HCT116 (cell line): ENCODE measurements at regions not wholly inside any gene's neighbourhood (a gene's known extent, or its start where the extent isn't known, plus 50 kb on each side); places are given as distances from the start of the nearest gene placed in this dataset.

ENCODE experiments used
- ATAC-seq: fragments of 200-7000 bp; cut with Tn5 transposase; 2 replicates; pipeline ENCODE4 v1.9.1; 2020; ENCODE audit warnings: mild to moderate bottlenecking, moderate library complexity
- BruUV-seq: library from RNA; stranded (reverse); fragments of 400-500 nt; replicated peaks from 2 replicates; lab custom pipeline; 2021; lab: Mats Ljungman, UMichigan
- CTCF ChIA-PET: fragments of 300-600 bp; sonication (Branson Sonifier 250); formaldehyde crosslinking; loops from one replicate; lab custom pipeline; 2021; ENCODE audit warnings: antibody characterized with exemption; lab: Charles Lee
- POLR2A ChIA-PET: fragments of 300-600, 350-600 bp; sonication (Branson Sonifier 250); formaldehyde crosslinking; loops from one replicate; lab custom pipeline; 2021; ENCODE audit warnings: antibody characterized with exemption; lab: Charles Lee
- RAD21 ChIA-PET, 2 experiments: fragments of 300-600 bp; sonication (Branson Sonifier 250); formaldehyde crosslinking; loops; one replicate each; lab custom pipeline; 2023; ENCODE audit warnings: low total read pairs in 2 of 2; ENCODE audit not compliant: uncharacterized antibody in 2 of 2, unreplicated experiment in 2 of 2, low non-redundant PET in 1 of 2; lab: Charles Lee
- DNase-seq: peaks from one replicate; pipeline ENCODE4 v3.0.0-alpha.2; 2010; ENCODE audit warnings: low read depth, low spot score
- H2AFZ ChIP-seq: fragments of 200-600 bp; shearing (Covaris generic), sonication (generic); 2 replicates; pipeline ENCODE4 v1.6.1; 2017; ENCODE audit warnings: low read depth, mixed run types, mixed read lengths, antibody characterized with exemption, low read length; ENCODE audit not compliant: poor library complexity, severe bottlenecking
- H3K27ac ChIP-seq: 2 replicates; pipeline ENCODE4 v1.5.1; 2012; ENCODE audit warnings: low read depth, low read length
- H3K27me3 ChIP-seq: fragments of 200-600 bp; sonication (generic); 2 replicates; pipeline ENCODE4 v1.6.1; 2016; ENCODE audit warnings: mixed run types, low read length, mixed read lengths; ENCODE audit not compliant: insufficient read depth
- H3K36me3 ChIP-seq, 2 experiments: fragments of 200-500 bp in 1 of 2; fragments of 200-600 bp in 1 of 2; sonication (Bioruptor generic) in 1 of 2; sonication (generic) in 1 of 2; 2 replicates each; pipeline versions ENCODE4 v1.5.1 to v1.6.1; 2014 to 2016; ENCODE audit warnings: low read length in 2 of 2, inconsistent platforms in 1 of 2, mixed read lengths in 1 of 2, mixed run types in 1 of 2; ENCODE audit not compliant: insufficient read depth in 2 of 2, control insufficient read depth in 1 of 2
- H3K4me1 ChIP-seq, 2 experiments: fragments of 200-600 bp in 1 of 2; sonication (generic) in 1 of 2; 2 replicates each; pipeline versions ENCODE4 v1.5.1 to v1.6.1; 2012 to 2017; ENCODE audit warnings: low read length in 2 of 2, inconsistent platforms in 1 of 2, mild to moderate bottlenecking in 1 of 2, mixed read lengths in 1 of 2, mixed run types in 1 of 2, moderate library complexity in 1 of 2; ENCODE audit not compliant: insufficient read depth in 2 of 2, control insufficient read depth in 1 of 2
- H3K4me2 ChIP-seq: fragments of 200-600 bp; sonication (generic); 2 replicates; pipeline ENCODE4 v1.6.1; 2017; ENCODE audit warnings: mixed run types, low read length, mixed read lengths
- H3K4me3 ChIP-seq, 2 experiments: fragments of 200-600 bp in 1 of 2; sonication (generic) in 1 of 2; replicated peaks in 1 of 2; 2 replicates each; pipeline ENCODE4 v1.5.1; 2011 to 2016; ENCODE audit warnings: low read length in 2 of 2, control low read depth in 1 of 2, low read depth in 1 of 2, mild to moderate bottlenecking in 1 of 2, mixed read lengths in 1 of 2, mixed run types in 1 of 2
- H3K79me2 ChIP-seq: fragments of 200-600 bp; sonication (generic); 2 replicates; pipeline ENCODE4 v1.6.1; 2017; ENCODE audit warnings: mild to moderate bottlenecking, mixed run types, low read length, moderate library complexity, mixed read lengths; ENCODE audit not compliant: insufficient read depth
- H3K9ac ChIP-seq: fragments of 200-600 bp; sonication (generic); 2 replicates; pipeline ENCODE4 v1.6.1; 2016; ENCODE audit warnings: low read length, mixed read lengths
- H3K9me2 ChIP-seq: fragments of 200-600 bp; sonication (generic), shearing (Covaris generic); 2 replicates; pipeline ENCODE4 v1.6.1; 2017; ENCODE audit warnings: mixed run types, mild to moderate bottlenecking, moderate library complexity; ENCODE audit not compliant: insufficient read depth
- H3K9me3 ChIP-seq, 2 experiments: fragments of 200-500 bp in 1 of 2; fragments of 200-600 bp in 1 of 2; sonication (Bioruptor generic) in 1 of 2; sonication (generic) in 1 of 2; 2 replicates each; pipeline ENCODE4 v1.6.1; 2014 to 2017; ENCODE audit warnings: low read length in 2 of 2, mixed read lengths in 2 of 2, inconsistent platforms in 1 of 2, low read depth in 1 of 2, mild to moderate bottlenecking in 1 of 2, mixed run types in 1 of 2, moderate library complexity in 1 of 2; ENCODE audit not compliant: control insufficient read depth in 1 of 2, insufficient read depth in 1 of 2
- H4K20me1 ChIP-seq: fragments of 200-600 bp; sonication (generic), shearing (Covaris generic); 2 replicates; pipeline ENCODE4 v1.6.1; 2017; ENCODE audit warnings: mixed run types, mild to moderate bottlenecking, moderate library complexity; ENCODE audit not compliant: insufficient read depth
- CTCF ChIP-seq, 3 experiments: fragments of 200-600 bp in 1 of 3; sonication (generic) in 1 of 3; IDR thresholded peaks in 2 of 3; conservative IDR thresholded peaks in 1 of 3; 2 replicates each; pipeline ENCODE4 v1.5.1; 2012 to 2017; ENCODE audit warnings: low read depth in 2 of 3, low read length in 2 of 3, antibody characterized with exemption in 1 of 3, borderline replicate concordance in 1 of 3, control low read depth in 1 of 3, mild to moderate bottlenecking in 1 of 3, mixed read lengths in 1 of 3, mixed run types in 1 of 3, moderate library complexity in 1 of 3; ENCODE audit not compliant: insufficient read depth in 1 of 3
- EGR1 ChIP-seq: IDR thresholded peaks from 2 replicates; pipeline ENCODE4 v1.6.1; 2012; ENCODE audit warnings: low read depth
- REST ChIP-seq: IDR thresholded peaks from 2 replicates; pipeline ENCODE4 v1.6.1; 2012; ENCODE audit warnings: low read depth
- YY1 ChIP-seq: IDR thresholded peaks from 2 replicates; pipeline ENCODE4 v1.6.1; 2011; ENCODE audit warnings: low read length, low read depth, moderate library complexity, mild to moderate bottlenecking; ENCODE audit not compliant: insufficient replicate concordance; ENCODE audit errors: extremely low read depth
- ZFX ChIP-seq: fragments of 450-650 bp; IDR thresholded peaks from 2 replicates; pipeline ENCODE4 v1.6.1; 2017
- intact Hi-C: fragments of 100-400 bp; cut with micrococcal nuclease; formaldehyde crosslinking; loops from 2 replicates; pipeline ENCODE4 v1.10.0; 2022

GRCh38 chr6:8181951-8182845 is 79.8 kb upstream of the EEF1E1 start:
- H3K36me3 ChIP-seq, result no peaks in the 10 kb centered on the region
- H4K20me1 ChIP-seq, result no peaks in the 10 kb centered on the region
- H3K9ac ChIP-seq, result no peak overlapping the region
- peaks cover 18 to 22% of the 10 kb centered on the region in 2 experiments for H3K4me1 ChIP-seq
- ATAC-seq, result no peak
- no peak overlapping the region for H2AFZ ChIP-seq
- H3K9me2 ChIP-seq, result no peaks in the 10 kb centered on the region
- no peak overlapping the region for H3K27ac ChIP-seq
- intact Hi-C loops, result no loop called here
- H3K9me3 ChIP-seq, result no peaks in the 10 kb centered on the region
- no peak for DNase-seq
- no peak overlapping the region for H3K4me3 ChIP-seq
- no TSS peak for BruUV-seq
- H3K79me2 ChIP-seq, result no peaks in the 10 kb centered on the region
- no peak overlapping the region for H3K4me2 ChIP-seq
- ChIA-PET CTCF (interaction anchor here (1.3 kb wide), 1 partner anchor 37 kb away, joined by 3 read pairs; no protein-coding TSS in a partner anchor), RAD21 (no interaction called here), POLR2A (no interaction called here)
- 0 out of 2 replicates have a peak, but pooled peaks cover 5% of the 10 kb centered on the region for H3K27me3 ChIP-seq
- TF ChIP-seq EGR1 (no peak), YY1 (no peak), ZFX (no peak), REST (no peak), CTCF (IDR thresholded peaks at IDR 0.05 in 2 of 3, conservative IDR thresholded peaks at IDR 0.05 in 1 of 3; ENCODE audit: borderline replicate concordance in 1 of 3, insufficient read depth in 1 of 3, low read depth in 2 of 3, low read length in 2 of 3) (no peak)
